HG03565 (cell line): ENCODE measurements at regions not wholly inside any gene's neighbourhood (a gene's known extent, or its start where the extent isn't known, plus 50 kb on each side); places are given as distances from the start of the nearest gene placed in this dataset.

Source experiments
- ATAC-seq: cut with Tn5 transposase; IDR thresholded peaks from one replicate; pipeline ENCODE4 v1.9.1; 2021; ENCODE audit warnings: mild to moderate bottlenecking, moderate library complexity; ENCODE audit not compliant: unreplicated experiment

GRCh38 chr10:4137299-4137698 is 352.3 kb upstream of the KLF6 start:
- no peak for ATAC-seq

GRCh38 chr10:4136121-4136520 is 351.1 kb upstream of the KLF6 start:
- ATAC-seq = peak; percentile 69

DNA sequence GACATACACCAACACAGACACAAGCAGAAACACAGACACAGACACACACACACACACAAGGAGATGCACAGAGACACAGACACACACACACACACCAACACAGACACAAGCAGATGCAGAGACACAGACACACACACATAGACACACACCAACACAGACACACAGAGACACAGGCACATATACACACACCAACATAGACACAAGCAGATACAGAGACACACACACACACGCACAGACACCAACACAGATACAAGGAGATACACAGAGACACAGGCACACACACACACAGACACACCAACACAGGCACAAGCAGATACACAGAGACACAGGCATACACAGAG is 347.2 kb upstream of the KLF6 start:
- no peak for ATAC-seq

GRCh38 chr10:4131407-4132215 is 346.6 kb upstream of the KLF6 start:
- peak; percentile 70 for ATAC-seq

DNA sequence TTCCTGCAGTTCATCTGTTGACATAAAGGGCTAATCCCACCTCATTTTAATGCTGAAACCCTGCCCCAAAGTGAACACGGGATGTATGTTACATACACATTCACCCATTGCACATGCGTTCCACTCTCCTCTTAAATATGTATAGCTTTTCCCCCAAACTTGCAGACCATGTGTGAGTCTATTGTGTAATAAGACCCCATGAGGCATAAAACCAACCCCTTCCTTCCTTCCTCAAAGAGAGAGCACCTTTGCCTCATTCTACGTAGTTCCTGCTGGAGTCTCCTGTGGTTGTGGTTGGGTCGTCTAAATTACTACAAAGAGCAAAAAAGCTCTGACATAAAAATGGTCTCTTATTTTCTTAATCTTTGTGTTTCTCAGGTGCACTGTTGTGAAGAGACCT is 345.7 kb upstream of the KLF6 start:
- ATAC-seq = no peak

- no peak for ATAC-seq
Measured at GRCh38 chr10:4129866-4130477, 345.0 kb upstream of the KLF6 start.

DNA sequence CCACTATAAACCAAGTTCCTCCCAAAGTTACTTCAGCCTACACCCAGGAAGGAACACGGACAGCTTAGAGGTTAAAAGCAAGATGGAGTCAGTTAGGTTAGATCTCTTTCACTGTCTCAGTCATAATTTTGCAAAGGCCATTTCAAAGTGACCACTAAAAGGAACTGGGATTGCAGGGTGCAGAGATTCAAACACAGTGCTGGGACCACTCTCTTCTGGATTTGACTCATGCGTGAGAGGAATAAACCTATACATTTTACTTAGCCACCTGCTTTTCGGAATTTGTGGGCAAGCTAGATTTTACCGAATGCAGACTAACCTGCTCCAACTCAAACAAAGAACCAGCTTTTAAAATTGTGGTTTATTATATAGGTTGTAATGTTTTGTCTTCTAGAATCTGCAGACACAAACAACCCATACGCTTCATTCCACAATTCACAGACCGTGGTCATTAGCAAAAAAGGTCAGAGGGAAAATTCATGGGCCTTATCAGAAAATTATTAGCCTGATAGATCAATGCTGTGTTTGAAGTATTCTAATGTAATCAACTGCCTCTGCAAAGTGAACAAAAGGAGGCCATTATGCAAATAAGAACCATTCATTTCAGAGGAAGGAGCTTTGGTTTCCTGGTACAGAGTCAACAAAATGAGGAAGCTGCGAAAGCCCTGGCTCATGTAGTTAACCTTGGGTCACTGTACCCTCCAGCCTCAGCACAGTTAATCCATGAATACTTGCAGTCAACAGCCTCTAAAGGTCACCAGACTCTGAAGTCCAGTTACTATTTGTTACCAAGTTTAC is 342.7 kb upstream of the KLF6 start:
- peak; percentile 44 for ATAC-seq

GRCh38 chr10:4125776-4126175 is 340.8 kb upstream of the KLF6 start:
- no peak for ATAC-seq

DNA sequence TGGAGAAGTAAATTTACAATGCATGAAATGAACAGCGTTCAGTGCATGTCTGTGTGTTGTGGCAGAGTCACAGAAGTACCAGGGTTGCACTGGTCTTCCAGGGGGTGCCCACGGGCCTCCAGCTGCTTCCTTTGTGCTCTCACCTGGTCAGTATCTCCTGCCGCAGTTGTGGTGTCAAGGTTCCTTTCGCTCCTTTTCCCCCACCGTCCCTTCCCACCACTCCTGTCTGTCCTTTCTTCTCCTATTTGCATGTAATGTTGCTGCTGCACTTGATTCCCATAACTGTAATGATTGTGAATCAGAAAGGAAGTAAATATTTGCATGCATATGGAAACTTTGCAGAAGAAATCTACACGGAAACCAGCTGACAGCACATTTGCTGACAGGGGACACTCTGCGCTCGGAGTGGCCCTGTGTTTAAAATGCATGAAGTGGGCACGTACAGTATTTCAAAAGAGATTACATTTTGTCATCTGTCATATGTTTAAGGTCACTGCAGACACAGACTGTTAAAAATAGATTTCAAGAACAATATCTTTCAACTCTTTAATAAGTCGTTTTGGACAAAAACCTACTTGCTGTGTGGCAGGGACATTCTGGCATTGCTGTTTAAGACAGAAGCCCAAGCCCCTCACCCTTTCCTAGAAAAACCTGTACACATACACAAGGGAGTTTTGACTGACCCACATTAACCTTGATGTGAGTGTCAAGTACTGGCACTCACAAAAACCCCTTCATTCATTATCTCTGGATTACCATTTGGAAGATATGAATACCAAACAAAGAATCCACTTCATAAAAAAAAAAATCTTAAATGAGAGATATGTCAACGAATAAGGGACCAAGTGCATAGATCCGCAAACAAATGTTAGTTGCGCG is 336.7 kb upstream of the KLF6 start:
- ATAC-seq = peak; percentile 51

DNA sequence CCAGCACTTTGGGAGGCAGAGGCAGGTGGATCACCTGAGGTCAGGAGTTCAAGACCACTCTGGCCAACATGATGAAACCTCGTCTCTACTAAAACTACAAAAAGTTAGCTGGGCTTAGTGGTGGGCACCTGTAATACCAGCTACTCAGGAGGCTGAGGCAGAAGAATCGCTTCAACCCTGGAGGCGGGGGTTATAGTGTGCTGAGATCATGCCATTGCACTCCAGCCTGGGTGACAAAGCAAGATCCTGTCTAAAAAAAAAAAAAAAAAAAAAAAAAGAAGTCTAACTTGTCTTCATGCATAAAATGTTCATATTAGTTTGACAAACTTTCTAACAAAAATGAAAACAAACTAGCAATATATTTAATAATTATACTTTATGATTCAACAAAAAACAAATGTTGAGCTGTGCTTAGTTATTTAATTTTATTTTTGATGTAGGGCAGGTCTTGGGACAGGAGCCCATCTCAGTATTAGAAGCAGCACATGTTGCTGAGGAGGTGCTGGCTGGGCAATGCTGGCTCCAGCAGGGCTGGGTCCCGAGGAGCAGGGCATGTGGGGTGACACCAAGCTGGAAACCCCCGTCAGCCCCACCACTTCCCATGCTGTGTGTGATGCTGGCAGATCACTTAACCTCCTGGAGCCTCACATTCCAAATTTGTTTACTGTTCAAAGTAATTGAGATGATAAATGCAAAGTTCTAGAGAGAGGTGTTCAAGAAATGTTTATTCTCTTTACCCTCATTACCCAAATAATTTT is 335.3 kb upstream of the KLF6 start:
- ATAC-seq = no peak

- no peak for ATAC-seq
Measured at GRCh38 chr10:4119107-4119506, 334.1 kb upstream of the KLF6 start.

GRCh38 chr10:4117604-4118003 is 332.6 kb upstream of the KLF6 start:
- ATAC-seq = no peak

GRCh38 chr10:4111643-4112042 is 326.6 kb upstream of the KLF6 start:
- ATAC-seq = no peak

GRCh38 chr10:4109469-4109868 is 324.5 kb upstream of the KLF6 start:
- ATAC-seq = no peak

- no peak for ATAC-seq
Measured at GRCh38 chr10:4108693-4109092, 323.7 kb upstream of the KLF6 start.

- no peak for ATAC-seq
Measured at GRCh38 chr10:4107285-4107851, 322.4 kb upstream of the KLF6 start.

DNA sequence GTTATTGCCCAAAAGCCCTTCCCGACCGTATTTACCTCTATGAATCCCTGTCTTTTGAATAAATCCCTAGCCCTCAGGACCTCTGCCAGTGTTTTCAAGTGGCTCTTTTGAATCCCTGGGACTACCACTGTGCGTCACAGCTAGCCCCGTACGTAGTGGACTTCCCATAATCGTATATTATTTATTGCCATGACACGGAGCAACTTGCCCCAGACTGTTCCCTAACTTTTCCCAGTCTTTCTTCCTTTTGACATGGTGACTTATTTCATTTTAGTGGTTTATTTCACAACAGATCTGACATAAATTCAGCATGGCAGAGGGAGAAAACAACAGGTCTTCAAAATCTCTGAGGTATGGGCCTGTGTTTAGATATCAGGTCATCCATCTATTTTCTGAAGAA is 318.6 kb upstream of the KLF6 start:
- ATAC-seq = no peak

GRCh38 chr10:4102802-4103344 is 317.9 kb upstream of the KLF6 start:
- ATAC-seq = no peak

DNA sequence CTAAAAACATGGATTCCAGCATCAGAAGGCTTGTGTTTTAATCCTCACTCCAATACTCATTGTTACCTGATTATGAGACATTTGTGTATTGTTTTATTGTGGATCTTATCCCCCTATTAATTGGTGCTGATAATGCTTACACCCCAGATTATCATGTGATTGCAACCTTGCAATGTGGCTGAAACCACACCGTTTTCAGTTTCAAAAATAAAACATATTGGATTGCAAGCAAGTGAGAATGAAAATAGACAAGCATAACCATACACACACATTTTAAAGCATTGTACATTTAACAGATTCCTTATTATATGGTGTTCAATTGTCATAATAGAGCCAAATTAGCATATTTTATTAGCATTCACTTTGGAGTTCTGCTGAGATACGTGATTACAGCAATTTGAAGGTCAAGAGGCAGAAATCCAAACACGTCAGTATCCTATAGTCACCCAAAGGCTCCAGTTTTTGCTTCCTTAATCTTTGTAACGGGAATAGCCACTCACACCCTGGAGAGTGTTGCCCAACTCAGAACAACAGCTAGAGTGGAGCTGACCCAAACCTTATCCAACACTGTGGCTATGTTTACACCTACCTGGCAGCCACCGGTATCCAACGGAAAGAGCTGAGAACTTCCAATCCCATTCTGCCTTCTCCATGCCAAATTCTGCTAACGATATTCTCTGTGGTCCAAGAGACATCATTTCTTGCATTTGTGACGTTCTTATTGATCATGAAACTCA is 317.1 kb upstream of the KLF6 start:
- no peak for ATAC-seq
